Brain microvascular endothelial cell (primary cell): ENCODE measurements at regions not wholly inside any gene's neighbourhood (a gene's known extent, or its start where the extent isn't known, plus 50 kb on each side); places are given as distances from the start of the nearest gene placed in this dataset.

Experiments used
- DNase-seq: peaks from one replicate; pipeline ENCODE4 v3.0.0-alpha.2; 2020
- H3K27ac ChIP-seq: fragments of 250-450 bp; sonication (Bioruptor Pico); 2 replicates; pipeline ENCODE4 v1.5.1; 2020; ENCODE audit warnings: mild to moderate bottlenecking, moderate library complexity
- H3K27me3 ChIP-seq: fragments of 250-450 bp; sonication (Bioruptor Pico); replicated peaks from 2 replicates; pipeline ENCODE4 v1.5.1; 2020; ENCODE audit warnings: mild to moderate bottlenecking
- H3K36me3 ChIP-seq: fragments of 250-450 bp; sonication (Bioruptor Pico); replicated peaks from 2 replicates; pipeline ENCODE4 v1.5.1; 2020; ENCODE audit warnings: mild to moderate bottlenecking
- H3K4me3 ChIP-seq: 2 replicates; pipeline ENCODE4 v1.5.1; 2011; ENCODE audit warnings: low read depth, mild to moderate bottlenecking, control low read depth, low read length, moderate library complexity
- CTCF ChIP-seq: IDR thresholded peaks from 2 replicates; pipeline ENCODE4 v1.5.1; 2011; ENCODE audit warnings: low read depth, mild to moderate bottlenecking, moderate library complexity, low read length, control low read depth, inconsistent platforms; ENCODE audit errors: missing control alignments
- in situ Hi-C: cut with HindIII; loops from 2 replicates; pipeline ENCODE4 v1.10.0; 2017; ENCODE audit warnings: low sequenced_read_pairs, low pct_ligation_motif_present

DNA sequence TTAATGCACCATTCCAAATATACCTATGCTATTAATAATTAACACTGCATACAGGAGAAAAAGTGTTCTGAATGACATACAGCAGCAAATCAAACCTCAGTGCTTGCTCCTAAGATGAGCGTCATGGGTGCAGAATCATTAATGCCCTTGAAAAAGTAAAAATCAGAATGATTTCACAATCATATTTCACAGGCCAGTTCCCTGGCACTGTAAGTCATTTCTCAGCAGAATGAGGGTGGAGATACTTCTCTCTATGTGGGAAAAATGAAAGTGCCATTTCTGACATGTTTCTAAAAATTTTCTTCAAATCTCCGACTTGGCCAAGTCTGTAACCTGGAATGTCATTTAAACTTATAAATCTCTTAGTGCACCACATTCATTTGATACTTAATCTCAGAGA is 549.8 kb upstream of the AGTR1 start:
- in situ Hi-C loops: no loop called here
- no peak for TF ChIP-seq CTCF
- peak; percentile 6 for DNase-seq
- H3K27ac ChIP-seq: peak overlapping the region; percentile 2
- no peaks in the 10 kb centered on the region for H3K27me3 ChIP-seq
- H3K4me3 ChIP-seq: no peak overlapping the region
- H3K36me3 ChIP-seq: no peaks in the 10 kb centered on the region

DNA sequence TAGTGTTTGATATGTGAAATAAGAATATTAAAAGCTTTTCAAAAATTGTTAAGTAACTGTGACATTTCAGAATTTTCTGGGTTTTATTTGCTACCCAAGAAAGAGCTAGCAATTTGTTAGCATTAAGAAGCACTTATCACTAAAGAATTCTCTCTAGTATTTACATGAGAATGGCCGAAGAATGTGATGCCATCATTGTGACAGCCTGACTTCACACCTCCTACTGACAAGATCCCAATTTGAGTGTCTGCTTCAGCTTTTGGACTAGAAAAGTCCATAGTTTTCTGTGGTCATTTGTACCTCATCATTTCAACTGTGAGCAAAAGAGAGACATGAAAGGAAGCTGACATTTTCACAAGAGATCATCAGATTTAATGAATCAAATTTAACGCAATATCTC is 548.1 kb upstream of the AGTR1 start:
- Histone ChIP-seq H3K4me3 (no peak overlapping the region), H3K27ac (no peak overlapping the region), H3K27me3 (no peaks in the 10 kb centered on the region), H3K36me3 (no peaks in the 10 kb centered on the region)
- no peak for TF ChIP-seq CTCF
- in situ Hi-C loops: no loop called here
- DNase-seq: no peak

- no peaks in the 10 kb centered on the region for H3K27me3 ChIP-seq
- no peak overlapping the region for H3K27ac ChIP-seq
- DNase-seq: no peak
- in situ Hi-C loops: no loop called here
- no peaks in the 10 kb centered on the region for H3K36me3 ChIP-seq
- no peak overlapping the region for H3K4me3 ChIP-seq
- TF ChIP-seq CTCF: no peak
Observed at GRCh38 chr3:148150141-148150540, 547.6 kb upstream of the AGTR1 start.

GRCh38 chr3:148158210-148158609 is 539.5 kb upstream of the AGTR1 start:
- Histone ChIP-seq H3K4me3 (no peak overlapping the region), H3K36me3 (no peaks in the 10 kb centered on the region), H3K27me3 (no peaks in the 10 kb centered on the region), H3K27ac (no peak overlapping the region)
- no peak for TF ChIP-seq CTCF
- peak; percentile 95 for DNase-seq
- in situ Hi-C loops: no loop called here

- in situ Hi-C loops: no loop called here
- Histone ChIP-seq H3K27ac (no peak overlapping the region), H3K27me3 (no peaks in the 10 kb centered on the region), H3K4me3 (no peak overlapping the region), H3K36me3 (no peaks in the 10 kb centered on the region)
- DNase-seq: no peak
- no peak for TF ChIP-seq CTCF
Observed at GRCh38 chr3:148162132-148162531, 535.6 kb upstream of the AGTR1 start.

GRCh38 chr3:148168347-148168746 is 529.4 kb upstream of the AGTR1 start:
- no peak for DNase-seq
- no peak overlapping the region for H3K4me3 ChIP-seq
- H3K27me3 ChIP-seq: no peaks in the 10 kb centered on the region
- H3K36me3 ChIP-seq: no peaks in the 10 kb centered on the region
- TF ChIP-seq CTCF: no peak
- no peak overlapping the region for H3K27ac ChIP-seq
- in situ Hi-C loops: no loop called here
